ENCODE measurements at regions not wholly inside any gene's neighbourhood (a gene's known extent, or its start where the extent isn't known, plus 50 kb on each side); places are given as distances from the start of the nearest gene placed in this dataset.

DNA sequence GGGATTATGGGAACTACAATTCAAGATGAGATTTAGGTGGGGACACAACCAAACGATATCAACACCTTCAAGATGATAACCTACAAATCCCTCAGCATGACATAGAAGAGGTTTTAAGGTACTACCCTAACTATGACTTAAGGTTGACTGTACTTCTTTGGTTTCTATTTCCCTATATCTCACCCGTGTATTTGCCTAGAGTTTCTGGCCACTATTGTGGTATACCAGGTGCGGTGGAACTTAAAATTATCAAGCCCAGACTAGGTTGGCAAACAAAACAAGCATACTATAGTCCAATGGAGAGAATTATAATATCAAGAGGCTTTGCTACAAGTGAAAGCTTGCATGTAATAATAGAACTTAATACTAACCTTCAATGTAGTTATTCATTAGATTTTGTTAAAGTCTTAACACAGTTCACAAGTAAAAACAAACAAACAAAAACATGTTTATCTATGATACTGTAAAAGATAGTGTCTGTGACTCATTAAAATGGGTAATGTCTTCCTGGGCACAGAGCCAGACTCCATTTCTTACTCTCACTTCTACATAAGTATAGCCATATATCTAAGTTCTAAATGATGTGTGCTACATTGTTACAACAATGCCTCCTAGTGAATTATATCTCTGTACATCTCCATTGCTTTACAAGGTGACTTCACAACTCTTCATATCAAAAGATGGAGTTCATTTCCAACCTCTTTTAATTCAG, 479.1 kb downstream of the ZBBX start:
- TF ChIP-seq, protein P1, sequence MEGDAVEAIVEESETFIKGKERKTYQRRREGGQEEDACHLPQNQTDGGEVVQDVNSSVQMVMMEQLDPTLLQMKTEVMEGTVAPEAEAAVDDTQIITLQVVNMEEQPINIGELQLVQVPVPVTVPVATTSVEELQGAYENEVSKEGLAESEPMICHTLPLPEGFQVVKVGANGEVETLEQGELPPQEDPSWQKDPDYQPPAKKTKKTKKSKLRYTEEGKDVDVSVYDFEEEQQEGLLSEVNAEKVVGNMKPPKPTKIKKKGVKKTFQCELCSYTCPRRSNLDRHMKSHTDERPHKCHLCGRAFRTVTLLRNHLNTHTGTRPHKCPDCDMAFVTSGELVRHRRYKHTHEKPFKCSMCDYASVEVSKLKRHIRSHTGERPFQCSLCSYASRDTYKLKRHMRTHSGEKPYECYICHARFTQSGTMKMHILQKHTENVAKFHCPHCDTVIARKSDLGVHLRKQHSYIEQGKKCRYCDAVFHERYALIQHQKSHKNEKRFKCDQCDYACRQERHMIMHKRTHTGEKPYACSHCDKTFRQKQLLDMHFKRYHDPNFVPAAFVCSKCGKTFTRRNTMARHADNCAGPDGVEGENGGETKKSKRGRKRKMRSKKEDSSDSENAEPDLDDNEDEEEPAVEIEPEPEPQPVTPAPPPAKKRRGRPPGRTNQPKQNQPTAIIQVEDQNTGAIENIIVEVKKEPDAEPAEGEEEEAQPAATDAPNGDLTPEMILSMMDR (IDR thresholded peaks at IDR 0.05): no peak
- TF ChIP-seq EZH2 (IDR thresholded peaks at IDR 0.05; ENCODE audit: borderline replicate concordance, insufficient read depth, low read depth, low read length, poor library complexity, severe bottlenecking): no peak
